ENCODE measurements at regions not wholly inside any gene's neighbourhood (a gene's known extent, or its start where the extent isn't known, plus 50 kb on each side); places are given as distances from the start of the nearest gene placed in this dataset.
"Not testable (repeated sequence)": the region's sequence is repeated elsewhere in the genome, so short reads cannot be mapped to it uniquely, and the experiment has no call there.

GRCh38 chr4:55281118-55281683 is 64.8 kb upstream of the SRD5A3 start:
- not testable (repeated sequence) for H3K36me3 Mint-ChIP-seq (ENCODE audit: low read depth, unreplicated experiment); H3K27me3 Mint-ChIP-seq (ENCODE audit: low read depth, unreplicated experiment); H3K27ac ChIP-seq (ENCODE audit: low read depth, low read length); H3K4me2 ChIP-seq (ENCODE audit: low read length); H4K20me1 ChIP-seq (ENCODE audit: insufficient read depth, low read length); H3K9ac ChIP-seq (ENCODE audit: low read length); H3K27ac Mint-ChIP-seq (ENCODE audit: unreplicated experiment); H3K4me3 Mint-ChIP-seq (ENCODE audit: unreplicated experiment); FAIRE-seq; DNase-seq (ENCODE audit: low read depth); H2AFZ ChIP-seq (ENCODE audit: low read depth, low read length); H3K9me3 ChIP-seq (ENCODE audit: insufficient read depth, low read depth, low read length); H3K27me3 ChIP-seq (ENCODE audit: insufficient read depth, low read length); H3K4me3 ChIP-seq (ENCODE audit: insufficient read depth, low read depth, low read length); H3K36me3 ChIP-seq (ENCODE audit: insufficient read depth, low read length); H3K4me1 ChIP-seq (ENCODE audit: insufficient read depth, low read length); H3K4me1 Mint-ChIP-seq (ENCODE audit: low read depth, unreplicated experiment); H3K79me2 ChIP-seq (ENCODE audit: insufficient read depth, low read length)
- H3K9me3 Mint-ChIP-seq (ENCODE audit: unreplicated experiment) = peaks cover 32% of the 10 kb centered on the region

GRCh38 chr4:55284331-55284730 is 61.7 kb upstream of the SRD5A3 start:
- Histone ChIP-seq H2AFZ (ENCODE audit: low read depth, low read length) (no peak overlapping the region), H3K4me1 (ENCODE audit: insufficient read depth, low read length) (no peaks in the 10 kb centered on the region), H3K9ac (ENCODE audit: low read length) (no peak overlapping the region), H3K9me3 (ENCODE audit: insufficient read depth, low read depth, low read length) (peaks cover 5% of the 10 kb centered on the region), H3K36me3 (ENCODE audit: insufficient read depth, low read length) (no peaks in the 10 kb centered on the region), H3K27me3 (ENCODE audit: insufficient read depth, low read length) (no peaks in the 10 kb centered on the region), H3K4me3 (ENCODE audit: insufficient read depth, low read depth, low read length) (no peak overlapping the region), H3K79me2 (ENCODE audit: insufficient read depth, low read length) (no peaks in the 10 kb centered on the region), H4K20me1 (ENCODE audit: insufficient read depth, low read length) (no peaks in the 10 kb centered on the region), H3K27ac (ENCODE audit: low read depth, low read length) (no peak overlapping the region), H3K4me2 (ENCODE audit: low read length) (no peak overlapping the region)
- TF ChIP-seq CTCF (IDR thresholded peaks at IDR 0.05; ENCODE audit: insufficient read depth, low read depth, low read length) = no peak
- TF ChIP-seq EZH2 (IDR thresholded peaks at IDR 0.05; ENCODE audit: insufficient read depth, low read length) = no peak
- DNase-seq (ENCODE audit: low read depth) = no peak
- FAIRE-seq = no peak
- no peak overlapping the region for H3K27ac Mint-ChIP-seq (ENCODE audit: unreplicated experiment)
- peaks cover 4% of the 10 kb centered on the region for H3K36me3 Mint-ChIP-seq (ENCODE audit: low read depth, unreplicated experiment)
- H3K27me3 Mint-ChIP-seq (ENCODE audit: low read depth, unreplicated experiment) = peaks cover 2% of the 10 kb centered on the region
- no peak overlapping the region for H3K4me3 Mint-ChIP-seq (ENCODE audit: unreplicated experiment)
- H3K4me1 Mint-ChIP-seq (ENCODE audit: low read depth, unreplicated experiment) = no peaks in the 10 kb centered on the region
- H3K9me3 Mint-ChIP-seq (ENCODE audit: unreplicated experiment) = peaks cover 30% of the 10 kb centered on the region

- H3K9me3 ChIP-seq (ENCODE audit: insufficient read depth, low read depth, low read length) = no peaks in the 10 kb centered on the region
- no peaks in the 10 kb centered on the region for H3K4me1 ChIP-seq (ENCODE audit: insufficient read depth, low read length)
- Mint-ChIP-seq H3K36me3 (ENCODE audit: low read depth, unreplicated experiment) (no peaks in the 10 kb centered on the region), H3K4me1 (ENCODE audit: low read depth, unreplicated experiment) (peaks cover 14% of the 10 kb centered on the region), H3K27ac (ENCODE audit: unreplicated experiment) (no peak overlapping the region), H3K27me3 (ENCODE audit: low read depth, unreplicated experiment) (no peaks in the 10 kb centered on the region), H3K9me3 (ENCODE audit: unreplicated experiment) (no peaks in the 10 kb centered on the region), H3K4me3 (ENCODE audit: unreplicated experiment) (no peak overlapping the region)
- H3K36me3 ChIP-seq (ENCODE audit: insufficient read depth, low read length) = no peaks in the 10 kb centered on the region
- FAIRE-seq (no peak), DNase-seq (ENCODE audit: low read depth) (peak; percentile 20)
- no peaks in the 10 kb centered on the region for H3K79me2 ChIP-seq (ENCODE audit: insufficient read depth, low read length)
- TF ChIP-seq EZH2 (IDR thresholded peaks at IDR 0.05; ENCODE audit: insufficient read depth, low read length) = no peak
- TF ChIP-seq CTCF (IDR thresholded peaks at IDR 0.05; ENCODE audit: insufficient read depth, low read depth, low read length) = no peak
- no peaks in the 10 kb centered on the region for H3K27me3 ChIP-seq (ENCODE audit: insufficient read depth, low read length)
- no peak overlapping the region for H3K27ac ChIP-seq (ENCODE audit: low read depth, low read length)
- H3K4me3 ChIP-seq (ENCODE audit: insufficient read depth, low read depth, low read length) = no peak overlapping the region
- no peak overlapping the region for H3K4me2 ChIP-seq (ENCODE audit: low read length)
- H2AFZ ChIP-seq (ENCODE audit: low read depth, low read length) = no peak overlapping the region
- H3K9ac ChIP-seq (ENCODE audit: low read length) = no peak overlapping the region
- no peaks in the 10 kb centered on the region for H4K20me1 ChIP-seq (ENCODE audit: insufficient read depth, low read length)
Observed at GRCh38 chr4:55291227-55291640, 54.8 kb upstream of the SRD5A3 start.

Data from astrocyte (in vitro differentiated cells and primary cell).